Astrocyte of the spinal cord (primary cell): ENCODE measurements at regions not wholly inside any gene's neighbourhood (a gene's known extent, or its start where the extent isn't known, plus 50 kb on each side); places are given as distances from the start of the nearest gene placed in this dataset.

Experiments used
- DNase-seq: peaks from one replicate; pipeline ENCODE4 v3.0.0; 2011; ENCODE audit warnings: low read depth, low spot score
- H3K4me3 ChIP-seq: 2 replicates; pipeline ENCODE4 v1.5.1; 2011; ENCODE audit warnings: low read depth, mild to moderate bottlenecking, low read length, moderate library complexity
- in situ Hi-C: cut with HindIII; loops from 2 replicates; pipeline ENCODE4 v1.10.0; 2017; ENCODE audit warnings: low sequenced_read_pairs
- TF ChIP-seq, protein P1 (sequence below): IDR thresholded peaks from 2 replicates; pipeline ENCODE4 v1.5.1; 2012; ENCODE audit warnings: low read depth, mild to moderate bottlenecking, low read length, inconsistent platforms

GRCh38 chr1:238176441-238176840 is 285.7 kb upstream of the ZP4 start:
- peak; percentile 14 for DNase-seq
- H3K4me3 ChIP-seq, result no peak overlapping the region
- in situ Hi-C loops, result no loop called here
- TF ChIP-seq, protein P1, sequence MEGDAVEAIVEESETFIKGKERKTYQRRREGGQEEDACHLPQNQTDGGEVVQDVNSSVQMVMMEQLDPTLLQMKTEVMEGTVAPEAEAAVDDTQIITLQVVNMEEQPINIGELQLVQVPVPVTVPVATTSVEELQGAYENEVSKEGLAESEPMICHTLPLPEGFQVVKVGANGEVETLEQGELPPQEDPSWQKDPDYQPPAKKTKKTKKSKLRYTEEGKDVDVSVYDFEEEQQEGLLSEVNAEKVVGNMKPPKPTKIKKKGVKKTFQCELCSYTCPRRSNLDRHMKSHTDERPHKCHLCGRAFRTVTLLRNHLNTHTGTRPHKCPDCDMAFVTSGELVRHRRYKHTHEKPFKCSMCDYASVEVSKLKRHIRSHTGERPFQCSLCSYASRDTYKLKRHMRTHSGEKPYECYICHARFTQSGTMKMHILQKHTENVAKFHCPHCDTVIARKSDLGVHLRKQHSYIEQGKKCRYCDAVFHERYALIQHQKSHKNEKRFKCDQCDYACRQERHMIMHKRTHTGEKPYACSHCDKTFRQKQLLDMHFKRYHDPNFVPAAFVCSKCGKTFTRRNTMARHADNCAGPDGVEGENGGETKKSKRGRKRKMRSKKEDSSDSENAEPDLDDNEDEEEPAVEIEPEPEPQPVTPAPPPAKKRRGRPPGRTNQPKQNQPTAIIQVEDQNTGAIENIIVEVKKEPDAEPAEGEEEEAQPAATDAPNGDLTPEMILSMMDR, result no peak

DNA sequence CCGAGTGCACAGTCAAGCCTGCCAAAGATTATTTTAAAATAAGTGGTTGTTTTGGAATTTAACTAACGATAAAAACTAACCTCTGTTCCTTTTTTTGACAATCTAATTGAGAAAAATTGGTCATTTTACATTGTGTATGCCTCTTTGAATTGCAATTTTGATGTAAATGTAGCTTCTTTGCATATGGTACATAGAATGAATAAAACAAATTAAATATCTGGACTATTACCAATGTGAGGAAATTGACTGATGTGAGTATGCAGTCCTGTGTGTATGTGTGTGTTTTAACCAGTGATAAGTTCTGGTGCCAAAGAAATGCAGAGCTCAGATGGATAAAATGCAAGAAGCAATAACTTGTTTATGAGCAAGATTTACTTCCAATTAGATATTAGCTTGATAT is 281.3 kb upstream of the ZP4 start:
- no peak for DNase-seq
- TF ChIP-seq, protein P1, result no peak
- in situ Hi-C loops, result no loop called here
- no peak overlapping the region for H3K4me3 ChIP-seq

- in situ Hi-C loops, result no loop called here
- TF ChIP-seq, protein P1, result no peak
- no peak overlapping the region for H3K4me3 ChIP-seq
- no peak for DNase-seq
These were observed 271.2 kb upstream of the ZP4 start for GRCh38 chr1:238161955-238162354.

DNA sequence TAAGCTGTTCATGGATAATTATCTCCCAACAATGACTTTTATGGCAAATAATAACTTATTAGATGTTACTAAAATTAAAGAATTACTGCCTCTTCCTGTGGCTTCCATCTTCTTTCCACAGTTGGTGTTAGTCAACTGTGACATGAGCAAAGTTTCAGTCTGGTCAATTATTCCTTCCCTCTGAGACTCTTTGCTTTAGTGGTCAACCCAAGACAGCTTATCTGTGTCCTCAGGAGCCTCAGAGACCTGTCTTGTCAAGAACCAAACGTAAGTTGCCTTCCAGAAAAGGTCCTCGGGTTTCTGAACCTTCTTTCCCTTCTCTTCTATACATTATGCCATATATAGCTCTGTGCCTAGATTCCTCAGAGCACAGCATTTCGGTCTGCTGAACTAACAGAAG is 263.2 kb upstream of the ZP4 start:
- in situ Hi-C loops, result no loop called here
- DNase-seq, result no peak
- TF ChIP-seq, protein P1, result no peak

GRCh38 chr1:238153253-238153652 is 262.5 kb upstream of the ZP4 start:
- H3K4me3 ChIP-seq, result no peak overlapping the region
- TF ChIP-seq, protein P1, result no peak
- in situ Hi-C loops, result no loop called here
- DNase-seq, result no peak

More for the DNA sequence above, 263.2 kb upstream of the ZP4 start:
- H3K4me3 ChIP-seq, result no peak overlapping the region

DNA sequence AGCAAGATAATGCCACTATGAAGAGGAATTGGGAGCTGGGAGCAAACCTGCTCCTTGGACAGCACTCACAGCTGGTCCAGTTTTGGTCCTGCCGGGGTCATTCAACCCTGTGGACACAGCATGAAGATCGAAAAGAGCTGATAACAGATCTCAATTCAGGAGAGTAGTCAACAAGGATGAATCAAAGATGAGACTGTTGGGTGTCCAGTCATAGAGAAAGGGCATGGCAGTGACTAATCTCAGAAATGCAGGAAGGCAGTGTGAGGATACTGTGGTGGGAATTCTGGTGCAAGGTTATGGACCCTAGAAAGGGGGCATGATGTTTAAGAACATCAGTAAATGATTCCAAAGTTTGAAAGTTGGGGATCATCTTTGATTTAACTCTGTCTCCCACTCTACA is 261.4 kb upstream of the ZP4 start:
- no peak for DNase-seq
- in situ Hi-C loops, result no loop called here
- TF ChIP-seq, protein P1, result no peak
- H3K4me3 ChIP-seq, result no peak overlapping the region

DNA sequence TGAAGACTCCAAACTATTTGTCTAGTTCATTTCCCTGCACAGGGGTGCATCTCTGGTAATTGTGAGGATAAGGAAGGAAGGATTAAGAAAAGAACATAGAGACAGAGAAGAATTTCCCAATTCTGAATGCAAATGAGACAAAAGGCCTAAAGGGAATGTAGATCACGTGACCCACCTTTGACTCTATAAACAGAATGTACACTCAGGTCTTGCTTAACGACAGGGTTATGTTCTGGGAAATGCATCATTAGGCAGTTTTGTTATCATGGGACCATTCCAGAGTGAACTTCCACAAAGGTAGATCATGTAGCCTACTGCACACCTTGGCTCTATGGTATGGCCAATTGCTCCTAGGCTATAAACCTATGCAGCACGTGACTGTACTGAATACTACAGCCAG is 252.3 kb upstream of the ZP4 start:
- TF ChIP-seq, protein P1, result no peak
- no peak for DNase-seq
- no peak overlapping the region for H3K4me3 ChIP-seq
- in situ Hi-C loops, result no loop called here
